ENCODE measurements at regions not wholly inside any gene's neighbourhood (a gene's known extent, or its start where the extent isn't known, plus 50 kb on each side); places are given as distances from the start of the nearest gene placed in this dataset.

DNA sequence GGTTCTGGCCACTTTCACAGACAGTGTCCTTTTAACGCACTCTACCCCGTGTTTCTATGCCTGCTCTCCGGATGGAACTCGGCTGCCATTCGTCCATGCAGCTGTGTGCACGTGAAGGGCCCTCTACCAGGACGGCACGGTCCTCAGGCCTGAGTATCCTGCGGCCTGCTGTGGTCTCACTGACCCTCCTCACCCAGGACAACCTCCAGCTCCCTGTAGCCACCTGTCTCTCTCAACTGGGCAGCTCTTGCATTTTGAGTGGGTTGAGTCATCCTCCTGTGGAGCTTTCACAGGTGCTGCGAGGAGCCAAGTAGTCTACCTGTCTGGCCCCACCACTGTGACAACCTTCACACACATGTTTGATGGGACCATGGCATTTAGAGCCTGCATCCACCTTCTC lies 321.7 kb upstream of the TSHZ3 start:
- DNase-seq: no peak

DNA sequence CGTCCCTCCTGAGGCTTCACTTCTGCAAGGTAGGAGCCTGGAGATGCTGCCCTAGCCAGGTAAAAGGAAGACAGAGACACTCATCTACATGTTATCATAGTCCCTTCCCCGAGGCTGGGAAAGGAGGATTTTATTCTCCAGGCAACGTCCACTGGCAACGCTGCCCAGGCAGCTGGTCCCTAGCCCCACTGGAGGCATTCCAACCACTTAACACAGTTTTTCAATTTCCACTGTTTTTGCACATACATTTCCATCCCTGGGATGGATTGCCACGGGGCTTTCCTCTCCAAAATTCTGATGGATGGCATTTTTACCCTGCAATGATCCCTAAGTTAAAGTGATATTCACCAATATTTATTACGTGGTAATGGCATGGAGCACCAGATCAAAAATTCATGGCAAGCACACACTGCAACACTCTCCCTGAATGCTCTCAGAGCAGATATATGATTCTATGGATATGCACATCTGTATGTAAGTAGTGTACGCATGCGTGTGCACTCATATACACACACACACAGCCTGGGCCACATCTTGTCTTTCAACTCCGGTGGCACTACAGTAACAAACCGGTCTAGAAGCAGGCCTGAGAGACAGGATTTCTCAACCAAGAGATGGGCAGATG lies 322.3 kb upstream of the TSHZ3 start:
- DNase-seq: no peak

DNA sequence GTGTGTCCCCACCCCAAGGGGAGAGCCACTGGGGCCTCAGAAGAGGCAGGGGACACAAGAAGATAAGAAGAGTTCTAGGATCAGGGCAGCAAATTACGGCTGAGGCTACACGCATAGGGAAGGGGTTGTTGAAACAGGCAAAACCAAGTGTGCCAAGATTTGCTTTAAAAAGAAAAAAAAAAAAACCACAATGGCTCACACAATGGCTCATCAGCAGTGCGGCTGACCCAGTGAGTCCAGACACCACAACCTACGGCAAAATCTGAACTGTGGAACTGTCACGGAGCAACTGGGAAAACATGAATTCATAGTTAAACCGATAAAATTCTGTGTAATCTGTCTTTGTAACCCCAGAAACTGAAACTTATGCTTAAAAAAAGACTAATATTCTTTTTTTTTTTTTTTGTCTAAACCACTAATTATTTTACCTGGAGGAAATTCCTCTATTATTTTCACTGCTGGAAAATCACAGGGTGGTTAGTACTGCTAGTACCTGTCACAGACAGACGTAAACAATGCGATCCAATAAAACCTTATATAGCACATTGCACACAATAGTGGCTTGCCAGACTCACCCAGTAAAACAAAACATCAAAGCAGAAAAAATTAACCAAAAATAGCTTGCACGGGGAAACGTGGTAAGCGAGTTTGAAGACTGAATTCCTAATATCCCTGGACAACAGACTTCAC lies 325.4 kb upstream of the TSHZ3 start:
- DNase-seq: no peak

DNA sequence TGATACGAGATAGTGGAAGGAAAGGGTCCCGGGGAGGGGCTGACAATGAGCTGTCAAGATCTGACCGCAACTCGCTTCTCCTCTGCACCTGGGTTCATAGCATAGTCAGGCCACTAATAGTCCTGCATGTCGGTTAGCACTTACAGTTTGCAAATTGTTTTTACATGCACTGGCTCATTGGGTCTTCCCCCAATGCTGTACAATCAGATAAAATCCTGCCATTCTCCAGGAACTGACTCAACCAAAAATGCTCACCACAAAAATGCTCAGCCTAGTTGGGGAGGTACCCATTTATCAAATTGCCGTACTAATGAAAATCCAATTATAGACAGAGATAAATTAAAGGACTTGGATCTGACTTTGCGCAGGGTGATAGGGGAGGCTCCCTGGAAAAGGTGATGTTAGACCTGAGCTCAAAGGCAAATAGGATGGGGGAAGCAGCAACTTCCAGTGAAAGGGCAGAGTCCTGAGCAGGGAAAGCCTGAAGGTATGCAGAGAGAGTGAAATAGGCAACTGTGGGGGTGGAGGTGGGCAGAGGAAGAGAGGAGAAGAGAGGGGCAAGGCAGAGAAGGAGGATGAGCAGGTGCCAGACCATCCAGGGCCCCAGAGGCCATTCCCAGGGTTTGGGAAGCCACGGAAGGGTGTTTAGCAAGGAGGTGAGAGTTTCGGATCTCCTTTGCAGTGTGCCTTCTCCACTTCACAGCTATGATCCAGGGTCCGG lies 326.1 kb upstream of the TSHZ3 start:
- no peak for DNase-seq

DNA sequence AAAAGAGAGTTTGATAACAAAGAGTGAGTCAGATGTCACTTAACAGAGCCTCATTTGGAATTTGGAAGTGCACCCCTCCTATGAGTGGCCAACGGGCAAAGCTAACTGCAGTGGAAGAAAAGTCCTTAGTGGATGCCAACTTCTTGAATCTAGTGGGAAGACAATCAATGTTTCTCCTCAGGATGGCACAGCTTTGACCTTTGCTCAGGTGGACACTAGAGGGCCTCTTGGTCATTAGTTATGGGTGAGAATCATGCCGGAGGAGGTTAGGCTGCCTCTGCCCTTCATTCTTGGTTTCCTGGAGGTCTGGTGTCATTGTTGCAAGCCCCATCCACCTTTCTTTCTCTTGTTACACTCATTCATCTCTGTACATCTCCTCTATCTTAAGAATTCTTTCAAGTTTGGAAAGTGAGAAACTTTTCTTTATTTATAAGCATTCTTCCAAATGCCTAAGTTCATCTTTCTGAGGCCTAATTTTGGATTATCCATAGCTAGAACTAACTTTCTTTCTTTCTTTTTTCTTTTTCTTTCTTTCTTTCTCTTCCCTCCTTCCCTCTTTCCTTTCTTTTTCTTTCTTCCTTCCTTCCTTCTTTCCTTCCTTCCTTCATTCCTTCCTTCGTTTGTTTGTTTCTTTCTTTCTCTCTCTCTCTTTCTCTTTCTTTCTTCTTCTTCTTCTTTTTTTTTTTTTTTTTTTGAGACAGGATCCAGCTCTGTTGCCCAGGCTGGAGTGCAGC lies 327.2 kb upstream of the TSHZ3 start:
- DNase-seq: no peak

DNA sequence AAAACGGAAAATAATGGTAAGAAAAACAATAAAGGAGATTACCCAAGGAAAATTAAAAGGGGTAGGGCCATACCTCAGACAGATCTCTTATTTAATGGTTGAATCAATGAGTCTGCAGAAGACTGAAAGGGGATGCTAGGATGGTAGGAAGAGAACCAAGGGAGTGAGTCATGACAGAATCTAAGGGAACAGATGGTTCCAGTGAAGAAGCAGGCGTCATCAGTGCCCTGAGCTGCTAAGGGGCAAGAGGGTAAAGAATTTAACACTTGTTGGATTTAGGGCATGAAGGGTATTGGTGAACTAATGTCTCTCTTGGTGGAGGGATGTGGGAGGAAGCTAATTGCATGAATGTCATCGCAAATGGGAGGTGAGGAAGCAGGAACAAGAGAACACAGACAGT lies 329.2 kb upstream of the TSHZ3 start:
- DNase-seq: no peak

DNA sequence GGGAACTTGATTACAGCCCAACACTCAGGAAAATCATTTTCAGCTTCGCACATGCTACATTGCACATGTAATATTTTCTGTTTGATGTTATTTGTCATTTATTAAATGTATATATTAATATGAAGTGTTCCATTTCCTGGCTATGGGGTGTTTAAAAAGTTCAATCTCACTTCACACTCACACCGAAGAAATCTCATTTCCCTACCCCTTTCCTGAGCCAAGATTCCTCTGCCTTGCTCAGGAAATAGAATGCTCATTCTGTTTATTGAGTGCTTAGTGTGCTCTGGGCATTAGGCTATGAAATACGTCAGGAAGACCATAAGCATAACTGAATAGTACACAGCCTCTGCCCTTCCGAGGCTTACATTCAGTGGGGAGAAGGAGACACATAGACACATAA lies 331.9 kb upstream of the TSHZ3 start:
- no peak for DNase-seq

DNA sequence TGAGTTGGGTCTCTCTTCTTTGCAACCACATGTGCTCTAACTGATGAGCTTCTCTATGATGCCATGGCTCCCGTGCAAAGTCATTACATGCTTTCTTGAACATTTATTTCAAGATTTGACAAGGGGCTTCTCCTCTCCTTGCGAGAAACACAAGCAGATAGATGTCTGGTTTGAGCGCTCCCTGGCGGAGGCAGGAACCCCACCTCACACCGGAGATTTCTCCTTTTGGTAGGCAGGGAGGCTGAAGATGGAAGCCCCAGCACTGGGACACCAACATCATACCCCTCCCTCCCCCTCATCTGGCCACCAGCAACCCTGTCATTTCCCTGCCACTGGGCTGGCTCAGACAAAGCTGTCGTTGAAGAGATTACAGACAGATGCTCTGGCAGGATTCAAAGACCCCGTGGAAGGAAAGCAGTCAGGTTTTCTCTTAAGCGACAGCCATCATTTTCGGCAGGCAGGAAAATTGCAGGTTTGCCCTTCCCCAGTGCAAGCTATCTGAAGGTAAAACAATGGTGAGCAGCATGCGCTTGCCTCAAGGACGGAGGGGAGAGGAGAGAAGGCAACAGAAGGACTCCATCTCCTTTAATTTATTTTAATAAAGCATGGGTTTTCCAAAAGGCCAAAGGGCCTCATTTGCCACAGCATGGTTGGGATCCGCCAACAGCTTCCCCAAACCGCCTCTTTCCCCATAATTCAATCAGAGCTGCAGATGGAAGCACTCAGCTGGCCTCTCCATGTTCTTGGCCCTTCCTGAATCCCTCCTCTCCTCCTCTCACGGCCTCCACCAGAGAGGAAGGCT lies 344.1 kb upstream of the TSHZ3 start:
- DNase-seq: no peak

DNA sequence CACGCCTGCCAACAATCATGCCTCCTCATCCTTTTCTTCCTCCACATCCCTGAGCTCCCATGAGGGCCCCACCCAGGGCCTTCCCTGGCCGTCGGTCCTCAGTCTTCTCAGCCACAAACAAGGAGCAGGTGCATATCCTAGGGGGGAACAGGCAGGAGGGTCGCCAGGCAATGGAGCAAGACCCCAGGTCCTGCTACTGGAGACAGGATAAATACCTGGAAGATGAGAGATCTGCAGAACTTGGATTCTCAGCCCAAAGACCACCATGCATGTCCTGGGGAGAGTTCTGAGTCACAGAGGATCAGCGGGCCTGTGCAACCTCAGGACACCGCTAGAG lies 344.7 kb upstream of the TSHZ3 start:
- no peak for DNase-seq

DNA sequence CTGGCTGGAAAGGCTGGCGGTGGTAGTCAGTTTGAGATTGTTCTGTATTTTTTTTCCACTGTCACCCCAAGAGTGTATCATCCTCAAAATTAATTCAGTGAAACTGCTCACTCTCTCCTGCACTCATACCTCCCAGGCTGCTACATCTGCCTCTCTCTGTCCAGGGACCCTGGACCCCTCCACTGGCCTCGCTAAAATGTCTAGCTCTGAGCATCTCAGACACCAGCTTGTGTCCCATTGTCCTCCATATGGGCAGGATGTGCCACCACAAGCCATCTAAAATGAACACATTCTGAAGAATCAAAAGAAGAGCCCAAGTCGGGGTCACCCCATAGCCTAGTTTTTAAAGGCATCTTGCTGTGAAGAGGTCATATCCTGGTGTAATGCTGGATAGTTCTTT lies 345.5 kb upstream of the TSHZ3 start:
- no peak for DNase-seq

DNA sequence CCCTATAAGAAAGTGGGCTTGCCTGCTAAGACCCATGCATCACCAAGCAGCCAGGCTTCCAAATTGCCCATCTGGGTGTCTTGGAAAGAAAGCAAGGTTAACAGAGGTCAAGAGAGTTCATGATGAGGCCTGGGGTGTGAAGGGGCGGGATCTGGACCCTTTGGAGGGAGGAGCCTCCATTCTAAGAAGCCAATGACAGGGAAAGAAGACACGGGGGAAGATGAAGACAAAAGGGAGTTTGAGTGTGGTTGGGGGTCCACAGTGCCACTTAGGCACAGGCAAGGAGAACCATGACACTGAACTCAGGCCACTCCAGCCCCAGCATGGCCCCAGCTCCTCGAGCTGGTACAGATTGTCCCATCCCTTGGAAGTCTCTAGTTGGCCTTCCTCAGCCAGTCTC lies 350.2 kb upstream of the TSHZ3 start:
- no peak for DNase-seq

DNA sequence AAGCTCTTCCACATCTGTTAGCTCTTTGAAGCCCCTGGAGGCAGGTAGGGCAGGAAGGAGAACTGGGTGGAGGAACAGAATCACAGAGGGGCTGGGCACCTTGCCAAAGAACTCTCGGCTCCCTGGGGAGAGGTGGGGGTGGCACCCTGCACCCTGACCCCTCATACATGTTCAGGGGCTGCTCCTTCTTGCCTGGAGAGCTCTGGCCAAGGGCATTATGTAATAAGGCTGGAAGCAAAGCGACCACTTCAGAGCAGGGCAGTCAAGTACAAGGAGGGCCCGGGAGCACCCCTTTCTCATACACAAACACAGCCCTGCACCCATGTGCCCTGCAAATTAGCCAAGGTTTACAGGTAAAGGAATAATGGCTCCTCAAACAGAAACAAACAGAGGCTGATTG lies 351.9 kb upstream of the TSHZ3 start:
- no peak for DNase-seq

DNA sequence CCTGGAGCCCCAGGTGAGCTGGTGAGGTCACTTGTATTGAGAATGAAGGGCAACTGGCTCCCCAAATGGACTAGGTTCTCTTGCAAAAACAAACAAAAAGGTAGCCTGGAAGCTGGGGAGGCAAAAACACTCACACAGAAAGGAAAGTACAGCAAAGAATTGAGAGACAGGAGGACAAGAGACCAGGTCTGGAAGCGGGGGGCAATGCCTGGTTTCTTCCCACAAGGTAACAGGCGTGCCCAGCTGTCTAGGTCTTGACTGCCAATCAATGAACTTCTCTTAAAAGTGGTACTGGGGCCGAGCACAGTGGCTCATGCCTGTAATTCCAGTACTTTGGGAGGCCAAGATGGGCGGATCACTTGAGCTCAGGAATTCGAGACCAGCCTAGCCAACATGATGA lies 356.4 kb upstream of the TSHZ3 start:
- DNase-seq: no peak

DNA sequence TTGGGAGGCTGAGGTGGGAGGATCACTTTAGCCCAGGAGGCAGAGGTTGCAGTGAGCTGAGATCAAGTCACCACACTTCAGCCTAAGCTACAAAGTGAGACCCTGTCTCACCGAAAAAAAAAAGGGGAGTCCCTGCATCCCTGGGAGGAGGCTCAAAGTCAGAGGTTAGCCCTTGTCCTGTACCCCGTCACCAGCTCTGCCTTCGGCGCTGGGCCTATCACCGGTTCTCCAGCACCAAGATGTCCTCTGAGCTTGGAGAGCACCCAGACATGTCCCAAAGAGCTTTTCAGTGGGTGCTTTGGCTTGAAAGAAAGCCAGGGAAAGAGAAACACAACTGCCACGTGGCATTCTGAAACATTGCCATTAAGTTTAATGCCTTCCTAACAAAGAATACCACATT lies 356.9 kb upstream of the TSHZ3 start:
- no peak for DNase-seq

DNA sequence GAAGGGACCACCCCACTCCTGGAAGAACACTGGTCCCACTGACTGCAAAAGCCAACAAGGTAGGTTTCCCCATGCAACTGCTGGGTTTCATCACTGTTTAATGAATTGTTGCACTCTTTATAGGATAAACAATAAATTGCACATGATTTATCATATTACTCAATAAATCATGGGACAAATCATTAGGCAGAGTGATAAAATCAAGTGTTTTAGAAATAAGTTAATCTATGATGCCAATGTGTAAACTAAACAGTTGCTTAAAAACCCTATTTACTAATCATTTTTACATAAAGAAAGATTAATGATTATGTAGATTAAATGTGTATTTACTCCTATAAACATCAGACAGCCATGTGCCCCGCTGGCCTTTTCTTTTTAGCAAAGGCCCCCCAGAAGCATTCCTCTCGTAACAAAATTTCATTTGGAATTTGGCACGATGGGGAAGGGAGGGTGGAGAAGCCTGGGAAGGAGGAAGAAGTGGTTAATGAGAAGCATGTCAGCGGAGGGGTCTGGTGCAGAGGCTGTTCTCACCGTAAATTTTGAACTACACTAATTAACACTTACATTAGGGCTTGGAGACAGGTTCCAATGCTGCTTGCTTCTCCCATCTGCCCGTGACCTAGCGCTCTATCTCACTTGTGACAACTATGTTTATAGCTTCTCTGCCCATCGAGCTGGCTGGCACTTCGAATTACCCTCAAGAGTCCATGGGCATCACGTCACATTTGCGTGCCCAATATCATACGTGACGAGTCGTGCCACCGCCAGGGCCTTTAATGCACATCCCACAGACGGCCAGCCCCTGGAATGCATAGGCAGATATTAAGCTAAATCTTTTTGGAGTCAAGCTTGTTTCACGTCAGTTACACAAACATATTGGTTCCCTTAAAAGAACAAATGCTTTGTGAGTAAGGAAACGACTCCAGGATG lies 357.7 kb upstream of the TSHZ3 start:
- no peak for DNase-seq

DNA sequence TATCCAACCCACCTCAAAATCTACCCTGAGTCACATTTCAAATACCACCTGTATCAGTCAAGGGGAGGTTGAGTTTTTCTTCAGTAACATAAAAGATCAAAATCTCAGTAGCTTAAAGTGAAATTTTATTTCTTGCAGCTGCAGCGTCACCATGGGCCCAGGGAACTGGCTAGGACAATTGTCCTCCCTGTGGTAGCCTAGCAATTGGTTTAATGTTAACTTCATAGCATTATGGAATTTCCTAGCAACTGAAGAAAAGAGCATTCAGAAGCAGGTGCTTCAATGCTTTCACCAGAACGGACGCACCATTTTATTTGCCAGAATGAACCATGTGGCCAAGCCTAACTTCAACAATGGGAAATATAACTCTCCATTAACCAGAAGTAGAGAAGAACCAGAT lies 359.3 kb upstream of the TSHZ3 start:
- no peak for DNase-seq

DNA sequence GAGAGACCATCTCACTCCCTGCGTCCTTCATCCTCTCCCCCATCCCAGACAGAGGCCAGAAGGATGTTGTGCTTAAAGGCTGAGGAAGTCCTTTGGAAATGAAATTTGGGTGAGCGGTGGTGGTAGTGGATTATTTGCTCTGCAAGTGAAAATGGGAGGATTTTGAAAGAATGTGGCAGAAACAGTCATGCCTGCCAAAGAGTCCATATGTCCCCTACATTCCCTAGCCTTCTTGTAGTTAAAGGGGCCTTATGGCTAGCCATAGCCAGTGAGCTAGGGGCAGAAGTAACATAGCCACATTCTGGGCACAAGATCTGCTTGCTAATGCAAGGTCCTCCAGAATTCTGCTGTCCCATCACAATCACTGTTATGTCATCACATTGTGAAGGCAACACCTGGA lies 360.2 kb upstream of the TSHZ3 start:
- no peak for DNase-seq

DNA sequence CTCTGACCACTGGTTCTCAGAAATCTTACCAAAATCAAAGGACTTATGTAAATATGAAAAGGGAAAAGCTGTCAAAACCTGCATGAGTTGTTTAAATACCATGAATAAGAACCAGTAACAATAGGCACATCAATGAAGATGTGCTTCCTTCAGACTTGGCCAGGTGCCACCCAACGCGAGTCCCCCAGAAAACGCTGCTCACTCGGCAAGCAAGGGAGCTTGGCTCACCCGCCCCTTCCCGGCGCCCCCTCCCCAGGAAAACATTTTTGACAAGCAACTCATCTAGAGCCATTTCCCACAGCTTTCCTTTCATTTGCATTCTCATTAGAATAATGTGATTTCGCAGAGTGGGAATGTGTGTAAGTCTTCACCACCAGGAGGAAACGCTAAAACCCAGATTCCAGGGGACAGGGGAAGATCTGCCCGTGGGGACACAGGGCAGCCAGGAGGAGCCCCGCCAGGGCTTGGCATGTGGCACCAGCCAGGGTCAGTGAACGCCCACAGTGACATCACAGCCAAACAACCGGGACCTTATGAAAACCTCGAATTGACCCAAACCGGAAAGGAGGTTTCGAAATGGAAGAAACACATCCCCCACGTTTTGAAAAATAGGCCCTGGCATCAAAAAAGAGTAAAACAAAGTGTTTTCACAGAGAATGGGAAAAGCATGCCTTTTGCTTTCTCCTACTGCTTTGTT lies 366.2 kb upstream of the TSHZ3 start:
- no peak for DNase-seq

DNA sequence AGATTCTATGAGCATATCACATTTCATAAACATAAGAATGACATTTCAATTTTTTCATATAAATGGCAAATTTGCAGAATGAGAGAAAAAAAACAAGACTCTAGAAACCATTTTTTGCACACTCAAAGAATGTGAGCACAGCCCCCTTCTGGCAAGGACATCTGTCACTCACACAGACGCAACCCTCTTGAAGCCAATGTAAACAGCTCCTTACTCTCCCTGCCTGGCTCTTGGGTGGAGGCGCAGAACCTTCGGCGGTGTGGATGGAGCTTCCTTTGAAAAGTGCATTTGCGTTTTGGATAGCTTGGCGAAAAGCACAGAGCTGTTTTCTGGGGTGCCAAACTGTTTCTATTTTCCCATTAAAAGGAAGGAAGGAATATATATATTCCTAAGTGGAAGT lies 367.6 kb upstream of the TSHZ3 start:
- DNase-seq: no peak

DNA sequence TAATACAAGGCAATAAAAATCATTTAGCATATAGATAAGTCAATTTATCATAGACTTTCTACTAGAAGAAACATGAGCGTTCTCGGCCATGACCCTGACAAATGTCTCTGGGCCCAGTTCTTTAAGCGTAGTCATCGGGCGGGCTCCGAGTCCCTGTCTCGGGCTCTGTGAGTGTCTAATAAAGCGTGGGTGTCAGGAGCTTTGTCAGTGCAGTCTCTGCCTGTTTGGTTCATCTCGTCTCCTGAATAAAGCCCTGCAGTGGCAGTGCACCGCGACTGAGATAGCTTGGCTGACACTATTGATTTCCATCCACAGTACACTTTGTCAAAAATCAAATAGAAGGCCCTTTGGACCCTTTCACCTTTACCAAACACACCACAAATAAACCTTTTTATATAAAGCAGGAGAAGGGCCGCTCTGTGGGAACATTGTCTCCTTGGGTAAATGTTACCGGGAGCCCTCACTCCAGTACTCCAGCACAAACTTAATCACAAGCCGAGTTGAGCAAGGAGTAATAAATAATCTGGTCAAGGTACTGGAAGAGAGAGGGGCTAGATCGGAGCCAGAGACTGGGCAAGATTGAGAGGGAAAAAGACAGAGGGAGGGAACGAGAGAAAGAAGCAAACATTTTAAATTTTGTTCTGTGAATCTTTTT lies 368.2 kb upstream of the TSHZ3 start:
- DNase-seq: no peak

DNA sequence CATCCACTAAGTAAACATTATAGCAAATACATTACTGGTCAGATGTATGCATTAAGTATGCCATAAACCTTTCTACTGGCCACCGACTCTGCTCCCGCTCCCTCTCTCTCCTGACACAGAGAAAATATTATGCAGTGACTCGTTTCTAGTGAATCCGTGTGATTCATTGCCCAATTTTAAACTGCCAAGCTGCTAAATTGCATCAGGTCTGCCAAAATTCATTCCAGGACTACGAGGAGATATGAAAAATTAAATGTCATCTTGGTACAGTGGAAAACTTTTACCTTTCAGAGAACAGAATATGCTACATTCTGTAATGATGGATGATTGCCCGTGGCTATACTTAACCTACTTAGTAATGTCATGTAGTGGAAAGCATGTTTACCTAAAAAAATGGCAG lies 368.8 kb upstream of the TSHZ3 start:
- DNase-seq: no peak
